LNCAP (cell line): ENCODE measurements at regions not wholly inside any gene's neighbourhood (a gene's known extent, or its start where the extent isn't known, plus 50 kb on each side); places are given as distances from the start of the nearest gene placed in this dataset.

Experiments
- TF ChIP-seq, protein P1 (sequence below): fragments of 450-650 bp; IDR thresholded peaks from 2 replicates; pipeline ENCODE4 v1.5.1; 2017; ENCODE audit warnings: mild to moderate bottlenecking

- TF ChIP-seq, protein P1, sequence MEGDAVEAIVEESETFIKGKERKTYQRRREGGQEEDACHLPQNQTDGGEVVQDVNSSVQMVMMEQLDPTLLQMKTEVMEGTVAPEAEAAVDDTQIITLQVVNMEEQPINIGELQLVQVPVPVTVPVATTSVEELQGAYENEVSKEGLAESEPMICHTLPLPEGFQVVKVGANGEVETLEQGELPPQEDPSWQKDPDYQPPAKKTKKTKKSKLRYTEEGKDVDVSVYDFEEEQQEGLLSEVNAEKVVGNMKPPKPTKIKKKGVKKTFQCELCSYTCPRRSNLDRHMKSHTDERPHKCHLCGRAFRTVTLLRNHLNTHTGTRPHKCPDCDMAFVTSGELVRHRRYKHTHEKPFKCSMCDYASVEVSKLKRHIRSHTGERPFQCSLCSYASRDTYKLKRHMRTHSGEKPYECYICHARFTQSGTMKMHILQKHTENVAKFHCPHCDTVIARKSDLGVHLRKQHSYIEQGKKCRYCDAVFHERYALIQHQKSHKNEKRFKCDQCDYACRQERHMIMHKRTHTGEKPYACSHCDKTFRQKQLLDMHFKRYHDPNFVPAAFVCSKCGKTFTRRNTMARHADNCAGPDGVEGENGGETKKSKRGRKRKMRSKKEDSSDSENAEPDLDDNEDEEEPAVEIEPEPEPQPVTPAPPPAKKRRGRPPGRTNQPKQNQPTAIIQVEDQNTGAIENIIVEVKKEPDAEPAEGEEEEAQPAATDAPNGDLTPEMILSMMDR, result no peak
These were observed 62.5 kb upstream of the PPARA start for GRCh38 chr22:46087816-46088277.

GRCh38 chr22:46088541-46089311 lies 61.6 kb upstream of the PPARA start:
- TF ChIP-seq, protein P1, result no peak

DNA sequence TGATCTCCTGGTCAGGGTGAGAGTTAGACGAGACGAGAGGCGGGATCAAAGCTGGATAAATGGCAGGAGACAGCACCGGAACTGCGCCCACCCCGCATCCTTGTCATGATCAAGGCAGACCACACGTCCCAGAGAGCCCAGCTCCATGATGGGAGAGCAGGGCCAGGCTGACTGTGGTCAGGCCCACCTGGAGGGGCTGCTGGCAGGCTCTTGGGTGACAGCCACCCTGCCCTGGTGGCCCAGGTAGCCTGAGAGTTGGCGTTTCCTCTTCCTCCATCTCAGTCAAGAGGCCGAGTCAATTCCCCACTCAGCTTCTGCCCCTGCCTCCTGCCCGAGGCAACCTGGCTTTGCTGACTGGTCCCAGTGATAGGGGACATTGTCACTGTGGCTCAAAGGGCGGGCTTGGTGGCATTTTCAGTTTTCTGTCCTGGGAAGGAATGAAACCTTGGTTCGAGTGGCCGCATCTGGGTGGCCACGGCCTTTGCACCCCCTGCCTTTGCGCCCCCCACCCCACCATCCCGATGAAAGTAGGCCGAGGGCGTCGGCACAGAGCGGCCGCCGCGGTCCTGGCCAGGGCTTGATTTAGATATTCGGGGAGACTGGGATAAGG lies 60.8 kb upstream of the PPARA start:
- TF ChIP-seq, protein P1, result no peak

DNA sequence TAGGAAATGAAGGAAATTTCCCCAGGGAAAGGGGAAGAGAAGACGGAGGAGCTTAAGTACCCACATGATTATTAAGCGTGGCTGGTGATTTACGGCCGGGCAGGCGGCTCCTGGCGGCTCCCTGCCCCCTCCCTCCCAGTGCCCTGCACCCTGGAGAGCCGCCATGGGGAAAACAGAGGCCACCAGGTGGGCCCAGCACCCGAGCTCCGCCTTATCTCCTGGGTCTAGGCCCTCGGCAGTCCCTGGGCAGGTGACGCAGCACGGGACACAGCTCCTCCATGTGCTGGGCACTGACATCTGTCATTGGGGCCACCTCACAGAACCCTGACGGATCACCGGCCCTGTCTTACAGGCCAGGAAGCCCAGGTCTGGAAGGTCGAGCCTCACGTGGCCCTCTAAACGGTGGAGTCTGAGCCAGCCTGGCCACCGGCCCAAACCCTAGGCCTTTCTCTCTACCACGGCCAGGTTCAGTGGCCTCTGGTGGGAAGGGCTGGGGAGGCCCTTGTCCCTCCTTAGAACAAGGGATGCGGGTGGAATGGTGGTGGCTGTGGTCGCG lies 60.2 kb upstream of the PPARA start:
- TF ChIP-seq, protein P1, result no peak

DNA sequence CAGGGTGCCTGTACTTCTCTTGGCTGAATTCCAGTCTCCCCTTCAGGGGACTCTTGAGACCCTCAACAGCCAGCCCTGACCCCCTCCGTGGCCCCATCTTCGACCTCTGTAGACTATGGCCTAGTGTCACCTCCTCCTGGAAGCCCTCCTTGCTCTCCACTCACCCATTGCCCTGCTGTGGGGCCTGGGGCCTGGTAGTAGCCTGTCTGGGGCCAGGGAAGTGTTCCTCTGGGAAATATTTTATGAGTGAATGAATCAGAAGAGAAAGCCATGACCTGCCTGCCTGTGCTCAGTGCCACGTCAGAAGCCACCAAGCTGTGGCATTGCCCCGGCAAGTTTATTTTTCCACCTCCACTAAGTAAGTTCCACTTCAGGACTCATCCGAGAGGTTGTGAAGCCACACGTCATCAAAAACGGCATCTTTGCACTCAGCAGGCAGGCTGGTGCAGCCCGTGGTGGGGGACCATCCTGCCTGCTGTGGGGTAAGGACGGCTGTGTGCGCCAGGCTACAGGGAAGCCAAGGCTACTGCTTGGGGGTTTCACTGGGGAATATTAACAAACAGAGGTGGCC lies 59.6 kb upstream of the PPARA start:
- TF ChIP-seq, protein P1, result no peak

DNA sequence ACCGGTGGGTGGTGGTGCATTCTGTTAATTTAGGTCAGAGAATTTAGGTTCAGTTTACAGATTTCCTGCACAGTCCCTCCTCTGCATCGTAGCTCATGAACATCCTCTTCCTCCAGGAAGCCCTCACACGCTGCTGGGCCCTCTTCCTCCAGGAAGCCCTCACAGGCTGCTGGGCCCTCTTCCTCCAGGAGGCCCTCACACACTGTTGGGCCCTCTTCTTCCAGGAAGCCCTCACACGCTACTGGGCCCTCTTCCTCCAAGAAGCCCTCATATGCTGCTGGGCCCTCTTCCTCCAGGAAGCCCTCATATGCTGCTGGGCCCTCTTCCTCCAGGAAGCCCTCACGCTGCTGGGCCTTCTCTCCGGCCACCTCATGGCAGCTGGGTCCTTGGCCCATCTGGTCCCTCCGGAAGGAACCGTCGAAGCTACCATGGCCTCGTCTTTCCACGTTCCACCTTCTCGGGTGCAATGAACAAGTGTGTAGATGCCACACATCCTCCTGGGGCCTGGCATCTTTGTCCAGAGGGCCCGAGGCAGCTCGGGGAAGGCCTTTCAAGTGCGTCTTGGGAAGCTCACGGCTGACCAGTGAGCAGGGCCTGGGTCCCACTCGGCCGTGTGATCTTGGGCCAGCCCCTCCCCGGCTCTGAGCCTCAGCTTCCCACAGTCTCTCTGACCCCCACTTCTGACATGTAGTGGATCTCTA lies 58.9 kb upstream of the PPARA start:
- TF ChIP-seq, protein P1, result no peak

GRCh38 chr22:46092011-46092410 lies 58.3 kb upstream of the PPARA start:
- TF ChIP-seq, protein P1, result no peak
